Liver (tissue), 8 donors: ENCODE measurements at regions not wholly inside any gene's neighbourhood (a gene's known extent, or its start where the extent isn't known, plus 50 kb on each side); places are given as distances from the start of the nearest gene placed in this dataset.

Experiments used
- DNase-seq: peaks from one replicate; pipeline ENCODE4 v3.0.0-alpha.2; 2017; ENCODE audit warnings: low spot score
- H3K27ac ChIP-seq, 2 donors: one replicate each; pipeline ENCODE4 v1.7.0; 2013; ENCODE audit warnings: inconsistent platforms in 2 of 2, low read length in 2 of 2, control low read depth in 1 of 2, low read depth in 1 of 2, mild to moderate bottlenecking in 1 of 2
- H3K27me3 ChIP-seq, 4 donors: one replicate each; pipeline versions ENCODE4 v1.6.1 to v1.7.0; 2013; ENCODE audit warnings: low read length in 3 of 4, inconsistent platforms in 1 of 4, mild to moderate bottlenecking in 1 of 4, moderate library complexity in 1 of 4; ENCODE audit not compliant: control insufficient read depth in 4 of 4, insufficient read depth in 4 of 4
- H3K36me3 ChIP-seq, 4 donors: one replicate each; pipeline versions ENCODE4 v1.6.1 to v1.7.0; 2013; ENCODE audit warnings: low read length in 3 of 4, mild to moderate bottlenecking in 3 of 4, low read depth in 1 of 4, moderate library complexity in 1 of 4; ENCODE audit not compliant: control insufficient read depth in 4 of 4, insufficient read depth in 3 of 4
- H3K4me1 ChIP-seq, 4 donors: one replicate each; pipeline versions ENCODE4 v1.6.1 to v1.7.0; 2013; ENCODE audit warnings: low read length in 3 of 4, mild to moderate bottlenecking in 3 of 4, moderate library complexity in 1 of 4; ENCODE audit not compliant: control insufficient read depth in 4 of 4, insufficient read depth in 4 of 4
- H3K4me3 ChIP-seq, 3 donors: one replicate each; pipeline versions ENCODE4 v1.6.1 to v1.7.0; 2013; ENCODE audit warnings: low read length in 3 of 3, control low read depth in 1 of 3, low read depth in 1 of 3, mild to moderate bottlenecking in 1 of 3
- H3K9ac ChIP-seq, 2 donors: one replicate each; pipeline ENCODE4 v1.7.0; 2013; ENCODE audit warnings: low read length in 2 of 2, mild to moderate bottlenecking in 2 of 2, moderate library complexity in 2 of 2, control low read depth in 1 of 2, low read depth in 1 of 2
- H3K9me3 ChIP-seq, 4 donors: one replicate each; pipeline versions ENCODE4 v1.6.1 to v1.7.0; 2013; ENCODE audit warnings: low read length in 3 of 4; ENCODE audit not compliant: control insufficient read depth in 4 of 4
- CTCF ChIP-seq: fragments of 150-350 bp; IDR thresholded peaks from 2 replicates; pipeline ENCODE4 v1.5.1; 2017; ENCODE audit warnings: improper control_type of control experiment, low read depth, low read length; ENCODE audit not compliant: missing input control
- EGR1 ChIP-seq, 2 donors: IDR thresholded peaks; 2 replicates each; pipeline ENCODE4 v1.6.1; 2016 to 2018; ENCODE audit warnings: antibody characterized with exemption in 2 of 2, low read depth in 2 of 2
- FOXA1 ChIP-seq: IDR thresholded peaks from 2 replicates; pipeline ENCODE4 v1.6.1; 2016; ENCODE audit warnings: antibody characterized with exemption
- FOXA2 ChIP-seq: IDR thresholded peaks from 2 replicates; pipeline ENCODE4 v1.6.1; 2016; ENCODE audit warnings: antibody characterized with exemption
- GABPA ChIP-seq, 2 donors: IDR thresholded peaks in 1 of 2; conservative IDR thresholded peaks in 1 of 2; 2 replicates each; pipeline ENCODE4 v1.6.1; 2016; ENCODE audit warnings: antibody characterized with exemption in 2 of 2, mild to moderate bottlenecking in 1 of 2, moderate library complexity in 1 of 2
- HNF4A ChIP-seq, 2 donors: conservative IDR thresholded peaks; 2 replicates each; pipeline ENCODE4 v1.6.1; 2016; ENCODE audit warnings: antibody characterized with exemption in 2 of 2, mild to moderate bottlenecking in 2 of 2
- HNF4G ChIP-seq: IDR thresholded peaks from 2 replicates; pipeline ENCODE4 v1.6.1; 2016; ENCODE audit warnings: antibody characterized with exemption
- JUND ChIP-seq, 2 donors: IDR thresholded peaks; 2 replicates each; pipeline ENCODE4 v1.6.1; 2016; ENCODE audit warnings: antibody characterized with exemption in 2 of 2
- MAX ChIP-seq: IDR thresholded peaks from 2 replicates; pipeline ENCODE4 v1.6.1; 2016; ENCODE audit warnings: antibody characterized with exemption
- NR2F2 ChIP-seq: IDR thresholded peaks from 2 replicates; pipeline ENCODE4 v1.6.1; 2016; ENCODE audit warnings: antibody characterized with exemption
- RXRA ChIP-seq, 2 donors: IDR thresholded peaks; 2 replicates each; pipeline ENCODE4 v1.6.1; 2017 to 2018; ENCODE audit warnings: antibody characterized with exemption in 2 of 2, mild to moderate bottlenecking in 1 of 2
- SP1 ChIP-seq: IDR thresholded peaks from 2 replicates; pipeline ENCODE4 v1.6.1; 2018; ENCODE audit warnings: antibody characterized with exemption, mild to moderate bottlenecking
- TAF1 ChIP-seq: conservative IDR thresholded peaks from 2 replicates; pipeline ENCODE4 v1.6.1; 2016; ENCODE audit warnings: antibody characterized with exemption, mild to moderate bottlenecking
- WGBS: extraction: QIAGEN DNeasy Blood & Tissue Kit; methylation state at CpG from one replicate; pipeline ENCODE4 v1.1.7; 2013; 5-methylcytosine and 5-hydroxymethylcytosine counted together
- TF ChIP-seq, protein P1 (sequence below): IDR thresholded peaks from 2 replicates; pipeline ENCODE4 v1.6.1; 2016; ENCODE audit warnings: antibody characterized with exemption
- TF ChIP-seq, protein P2 (sequence below): IDR thresholded peaks from 2 replicates; pipeline ENCODE4 v1.6.1; 2016; ENCODE audit warnings: antibody characterized with exemption
- TF ChIP-seq, protein P3 (sequence below): IDR thresholded peaks from 2 replicates; pipeline ENCODE4 v1.6.1; 2016; ENCODE audit warnings: antibody characterized with exemption, mild to moderate bottlenecking
- donor health status: healthy.
- donor health status: healthy.
- donor health status: healthy.
- donor health status: healthy.
- donor health status: healthy.

- H3K9ac ChIP-seq: no peak overlapping the region
- no peaks in the 10 kb centered on the region for H3K27me3 ChIP-seq
- H3K4me3 ChIP-seq: no peak overlapping the region
- no peak overlapping the region for H3K27ac ChIP-seq
- no peak for DNase-seq
- TF ChIP-seq GABPA (IDR thresholded peaks at IDR 0.05 in 1 of 2, conservative IDR thresholded peaks at IDR 0.05 in 1 of 2) (no peak), HNF4A (conservative IDR thresholded peaks at IDR 0.05) (no peak), NR2F2 (no peak), TAF1 (no peak), EGR1 (IDR thresholded peaks at IDR 0.05; ENCODE audit: low read depth in 2 of 2) (no peak), FOXA1 (no peak), HNF4G (no peak), RXRA (IDR thresholded peaks at IDR 0.05) (no peak), FOXA2 (no peak), MAX (no peak), SP1 (no peak), JUND (IDR thresholded peaks at IDR 0.05) (no peak), CTCF (no peak)
- TF ChIP-seq, protein P1, sequence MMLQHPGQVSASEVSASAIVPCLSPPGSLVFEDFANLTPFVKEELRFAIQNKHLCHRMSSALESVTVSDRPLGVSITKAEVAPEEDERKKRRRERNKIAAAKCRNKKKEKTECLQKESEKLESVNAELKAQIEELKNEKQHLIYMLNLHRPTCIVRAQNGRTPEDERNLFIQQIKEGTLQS: no peak
- TF ChIP-seq, protein P2, sequence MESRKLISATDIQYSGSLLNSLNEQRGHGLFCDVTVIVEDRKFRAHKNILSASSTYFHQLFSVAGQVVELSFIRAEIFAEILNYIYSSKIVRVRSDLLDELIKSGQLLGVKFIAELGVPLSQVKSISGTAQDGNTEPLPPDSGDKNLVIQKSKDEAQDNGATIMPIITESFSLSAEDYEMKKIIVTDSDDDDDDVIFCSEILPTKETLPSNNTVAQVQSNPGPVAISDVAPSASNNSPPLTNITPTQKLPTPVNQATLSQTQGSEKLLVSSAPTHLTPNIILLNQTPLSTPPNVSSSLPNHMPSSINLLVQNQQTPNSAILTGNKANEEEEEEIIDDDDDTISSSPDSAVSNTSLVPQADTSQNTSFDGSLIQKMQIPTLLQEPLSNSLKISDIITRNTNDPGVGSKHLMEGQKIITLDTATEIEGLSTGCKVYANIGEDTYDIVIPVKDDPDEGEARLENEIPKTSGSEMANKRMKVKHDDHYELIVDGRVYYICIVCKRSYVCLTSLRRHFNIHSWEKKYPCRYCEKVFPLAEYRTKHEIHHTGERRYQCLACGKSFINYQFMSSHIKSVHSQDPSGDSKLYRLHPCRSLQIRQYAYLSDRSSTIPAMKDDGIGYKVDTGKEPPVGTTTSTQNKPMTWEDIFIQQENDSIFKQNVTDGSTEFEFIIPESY: no peak
- TF ChIP-seq, protein P3, sequence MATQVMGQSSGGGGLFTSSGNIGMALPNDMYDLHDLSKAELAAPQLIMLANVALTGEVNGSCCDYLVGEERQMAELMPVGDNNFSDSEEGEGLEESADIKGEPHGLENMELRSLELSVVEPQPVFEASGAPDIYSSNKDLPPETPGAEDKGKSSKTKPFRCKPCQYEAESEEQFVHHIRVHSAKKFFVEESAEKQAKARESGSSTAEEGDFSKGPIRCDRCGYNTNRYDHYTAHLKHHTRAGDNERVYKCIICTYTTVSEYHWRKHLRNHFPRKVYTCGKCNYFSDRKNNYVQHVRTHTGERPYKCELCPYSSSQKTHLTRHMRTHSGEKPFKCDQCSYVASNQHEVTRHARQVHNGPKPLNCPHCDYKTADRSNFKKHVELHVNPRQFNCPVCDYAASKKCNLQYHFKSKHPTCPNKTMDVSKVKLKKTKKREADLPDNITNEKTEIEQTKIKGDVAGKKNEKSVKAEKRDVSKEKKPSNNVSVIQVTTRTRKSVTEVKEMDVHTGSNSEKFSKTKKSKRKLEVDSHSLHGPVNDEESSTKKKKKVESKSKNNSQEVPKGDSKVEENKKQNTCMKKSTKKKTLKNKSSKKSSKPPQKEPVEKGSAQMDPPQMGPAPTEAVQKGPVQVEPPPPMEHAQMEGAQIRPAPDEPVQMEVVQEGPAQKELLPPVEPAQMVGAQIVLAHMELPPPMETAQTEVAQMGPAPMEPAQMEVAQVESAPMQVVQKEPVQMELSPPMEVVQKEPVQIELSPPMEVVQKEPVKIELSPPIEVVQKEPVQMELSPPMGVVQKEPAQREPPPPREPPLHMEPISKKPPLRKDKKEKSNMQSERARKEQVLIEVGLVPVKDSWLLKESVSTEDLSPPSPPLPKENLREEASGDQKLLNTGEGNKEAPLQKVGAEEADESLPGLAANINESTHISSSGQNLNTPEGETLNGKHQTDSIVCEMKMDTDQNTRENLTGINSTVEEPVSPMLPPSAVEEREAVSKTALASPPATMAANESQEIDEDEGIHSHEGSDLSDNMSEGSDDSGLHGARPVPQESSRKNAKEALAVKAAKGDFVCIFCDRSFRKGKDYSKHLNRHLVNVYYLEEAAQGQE: no peak
- WGBS: 87% methylated on average over 21 of the region's 21 CpGs
- H3K4me1 ChIP-seq: peaks cover 0 to 13% (median 6%) of the 10 kb centered on the region in 4 donors
- no peaks in the 10 kb centered on the region for H3K36me3 ChIP-seq
- no peaks in the 10 kb centered on the region for H3K9me3 ChIP-seq
Observed at GRCh38 chr7:124130-124949, 68.0 kb upstream of the FAM20C start.
